GM20431 (cell line): ENCODE measurements at regions not wholly inside any gene's neighbourhood (a gene's known extent, or its start where the extent isn't known, plus 50 kb on each side); places are given as distances from the start of the nearest gene placed in this dataset.

Experiments
- in situ Hi-C: fragments of 300-500 bp; cut with MseI, MboI; formaldehyde crosslinking; loops from one replicate; pipeline ENCODE4 v1.15.0; 2020; ENCODE audit warnings: low sequenced_read_pairs; ENCODE audit not compliant: unreplicated experiment

- in situ Hi-C loops, result no loop called here
Observed at GRCh38 chr7:32158751-32159745, 88.8 kb upstream of the PDE1C start.

GRCh38 chr7:32158076-32158475 is 87.9 kb upstream of the PDE1C start:
- in situ Hi-C loops, result no loop called here

- in situ Hi-C loops, result no loop called here
Observed at GRCh38 chr7:32155712-32156111, 85.5 kb upstream of the PDE1C start.

- in situ Hi-C loops, result no loop called here
Observed at GRCh38 chr7:32154797-32155196, 84.6 kb upstream of the PDE1C start.

GRCh38 chr7:32153006-32153405 is 82.8 kb upstream of the PDE1C start:
- in situ Hi-C loops, result no loop called here

GRCh38 chr7:32152576-32152975 is 82.4 kb upstream of the PDE1C start:
- in situ Hi-C loops, result no loop called here

- in situ Hi-C loops, result no loop called here
Observed at GRCh38 chr7:32150589-32150988, 80.4 kb upstream of the PDE1C start.

GRCh38 chr7:32150039-32150438 is 79.8 kb upstream of the PDE1C start:
- in situ Hi-C loops, result no loop called here

- in situ Hi-C loops, result no loop called here
Observed at GRCh38 chr7:32147546-32148268, 77.5 kb upstream of the PDE1C start.

- in situ Hi-C loops, result no loop called here
Observed at GRCh38 chr7:32145911-32146310, 75.7 kb upstream of the PDE1C start.

GRCh38 chr7:32144676-32145075 is 74.5 kb upstream of the PDE1C start:
- in situ Hi-C loops, result no loop called here

- in situ Hi-C loops, result no loop called here
Observed at GRCh38 chr7:32143301-32143700, 73.1 kb upstream of the PDE1C start.

GRCh38 chr7:32142649-32143048 is 72.4 kb upstream of the PDE1C start:
- in situ Hi-C loops, result no loop called here

GRCh38 chr7:32140210-32140939 is 70.2 kb upstream of the PDE1C start:
- in situ Hi-C loops, result no loop called here

- in situ Hi-C loops, result no loop called here
Observed at GRCh38 chr7:32137059-32137458, 66.9 kb upstream of the PDE1C start.

GRCh38 chr7:32131091-32131490 is 60.9 kb upstream of the PDE1C start:
- in situ Hi-C loops, result no loop called here

GRCh38 chr7:32126843-32127242 is 56.6 kb upstream of the PDE1C start:
- in situ Hi-C loops, result no loop called here
